HCT116 (cell line): ENCODE measurements at regions not wholly inside any gene's neighbourhood (a gene's known extent, or its start where the extent isn't known, plus 50 kb on each side); places are given as distances from the start of the nearest gene placed in this dataset.

Experiments used
- ATAC-seq: fragments of 200-7000 bp; cut with Tn5 transposase; 2 replicates; pipeline ENCODE4 v1.9.1; 2020; ENCODE audit warnings: mild to moderate bottlenecking, moderate library complexity
- BruUV-seq: library from RNA; stranded (reverse); fragments of 400-500 nt; replicated peaks from 2 replicates; lab custom pipeline; 2021; lab: Mats Ljungman, UMichigan
- CTCF ChIA-PET: fragments of 300-600 bp; sonication (Branson Sonifier 250); formaldehyde crosslinking; loops from one replicate; lab custom pipeline; 2021; ENCODE audit warnings: antibody characterized with exemption; lab: Charles Lee
- POLR2A ChIA-PET: fragments of 300-600, 350-600 bp; sonication (Branson Sonifier 250); formaldehyde crosslinking; loops from one replicate; lab custom pipeline; 2021; ENCODE audit warnings: antibody characterized with exemption; lab: Charles Lee
- RAD21 ChIA-PET, 2 experiments: fragments of 300-600 bp; sonication (Branson Sonifier 250); formaldehyde crosslinking; loops; one replicate each; lab custom pipeline; 2023; ENCODE audit warnings: low total read pairs in 2 of 2; ENCODE audit not compliant: uncharacterized antibody in 2 of 2, unreplicated experiment in 2 of 2, low non-redundant PET in 1 of 2; lab: Charles Lee
- DNase-seq: peaks from one replicate; pipeline ENCODE4 v3.0.0-alpha.2; 2010; ENCODE audit warnings: low read depth, low spot score
- H2AFZ ChIP-seq: fragments of 200-600 bp; shearing (Covaris generic), sonication (generic); 2 replicates; pipeline ENCODE4 v1.6.1; 2017; ENCODE audit warnings: low read depth, mixed run types, mixed read lengths, antibody characterized with exemption, low read length; ENCODE audit not compliant: poor library complexity, severe bottlenecking
- H3K27ac ChIP-seq: 2 replicates; pipeline ENCODE4 v1.5.1; 2012; ENCODE audit warnings: low read depth, low read length
- H3K27me3 ChIP-seq: fragments of 200-600 bp; sonication (generic); 2 replicates; pipeline ENCODE4 v1.6.1; 2016; ENCODE audit warnings: mixed run types, low read length, mixed read lengths; ENCODE audit not compliant: insufficient read depth
- H3K36me3 ChIP-seq, 2 experiments: fragments of 200-500 bp in 1 of 2; fragments of 200-600 bp in 1 of 2; sonication (Bioruptor generic) in 1 of 2; sonication (generic) in 1 of 2; 2 replicates each; pipeline versions ENCODE4 v1.5.1 to v1.6.1; 2014 to 2016; ENCODE audit warnings: low read length in 2 of 2, inconsistent platforms in 1 of 2, mixed read lengths in 1 of 2, mixed run types in 1 of 2; ENCODE audit not compliant: insufficient read depth in 2 of 2, control insufficient read depth in 1 of 2
- H3K4me1 ChIP-seq, 2 experiments: fragments of 200-600 bp in 1 of 2; sonication (generic) in 1 of 2; 2 replicates each; pipeline versions ENCODE4 v1.5.1 to v1.6.1; 2012 to 2017; ENCODE audit warnings: low read length in 2 of 2, inconsistent platforms in 1 of 2, mild to moderate bottlenecking in 1 of 2, mixed read lengths in 1 of 2, mixed run types in 1 of 2, moderate library complexity in 1 of 2; ENCODE audit not compliant: insufficient read depth in 2 of 2, control insufficient read depth in 1 of 2
- H3K4me2 ChIP-seq: fragments of 200-600 bp; sonication (generic); 2 replicates; pipeline ENCODE4 v1.6.1; 2017; ENCODE audit warnings: mixed run types, low read length, mixed read lengths
- H3K4me3 ChIP-seq, 2 experiments: fragments of 200-600 bp in 1 of 2; sonication (generic) in 1 of 2; replicated peaks in 1 of 2; 2 replicates each; pipeline ENCODE4 v1.5.1; 2011 to 2016; ENCODE audit warnings: low read length in 2 of 2, control low read depth in 1 of 2, low read depth in 1 of 2, mild to moderate bottlenecking in 1 of 2, mixed read lengths in 1 of 2, mixed run types in 1 of 2
- H3K79me2 ChIP-seq: fragments of 200-600 bp; sonication (generic); 2 replicates; pipeline ENCODE4 v1.6.1; 2017; ENCODE audit warnings: mild to moderate bottlenecking, mixed run types, low read length, moderate library complexity, mixed read lengths; ENCODE audit not compliant: insufficient read depth
- H3K9ac ChIP-seq: fragments of 200-600 bp; sonication (generic); 2 replicates; pipeline ENCODE4 v1.6.1; 2016; ENCODE audit warnings: low read length, mixed read lengths
- H3K9me2 ChIP-seq: fragments of 200-600 bp; sonication (generic), shearing (Covaris generic); 2 replicates; pipeline ENCODE4 v1.6.1; 2017; ENCODE audit warnings: mixed run types, mild to moderate bottlenecking, moderate library complexity; ENCODE audit not compliant: insufficient read depth
- H3K9me3 ChIP-seq, 2 experiments: fragments of 200-500 bp in 1 of 2; fragments of 200-600 bp in 1 of 2; sonication (Bioruptor generic) in 1 of 2; sonication (generic) in 1 of 2; 2 replicates each; pipeline ENCODE4 v1.6.1; 2014 to 2017; ENCODE audit warnings: low read length in 2 of 2, mixed read lengths in 2 of 2, inconsistent platforms in 1 of 2, low read depth in 1 of 2, mild to moderate bottlenecking in 1 of 2, mixed run types in 1 of 2, moderate library complexity in 1 of 2; ENCODE audit not compliant: control insufficient read depth in 1 of 2, insufficient read depth in 1 of 2
- H4K20me1 ChIP-seq: fragments of 200-600 bp; sonication (generic), shearing (Covaris generic); 2 replicates; pipeline ENCODE4 v1.6.1; 2017; ENCODE audit warnings: mixed run types, mild to moderate bottlenecking, moderate library complexity; ENCODE audit not compliant: insufficient read depth
- CBX3 ChIP-seq: IDR thresholded peaks from 2 replicates; pipeline ENCODE4 v1.6.1; 2012; ENCODE audit warnings: low read depth
- FOSL1 ChIP-seq: IDR thresholded peaks from 2 replicates; pipeline ENCODE4 v1.6.1; 2012; ENCODE audit warnings: low read depth
- POLR2A ChIP-seq: IDR thresholded peaks from 2 replicates; pipeline ENCODE4 v1.7.0; 2011; ENCODE audit warnings: borderline replicate concordance; ENCODE audit not compliant: insufficient read depth, insufficient read length; ENCODE audit errors: extremely low read depth
- POLR2AphosphoS5 ChIP-seq: IDR thresholded peaks from 2 replicates; pipeline ENCODE4 v1.6.1; 2011; ENCODE audit warnings: mild to moderate bottlenecking, low read depth, low read length, moderate library complexity
- RAD21 ChIP-seq: IDR thresholded peaks from 2 replicates; pipeline ENCODE4 v1.6.1; 2012; ENCODE audit warnings: low read depth, mild to moderate bottlenecking
- TCF7L2 ChIP-seq: IDR thresholded peaks from 2 replicates; pipeline ENCODE4 v1.7.0; 2011; ENCODE audit warnings: borderline replicate concordance, inconsistent platforms; ENCODE audit not compliant: insufficient read depth, insufficient read length; ENCODE audit errors: extremely low read depth
- intact Hi-C: fragments of 100-400 bp; cut with micrococcal nuclease; formaldehyde crosslinking; loops from 2 replicates; pipeline ENCODE4 v1.10.0; 2022
- TF ChIP-seq, protein P1 (sequence below): IDR thresholded peaks from 2 replicates; pipeline ENCODE4 v1.6.1; 2012
- TF ChIP-seq, protein P2 (sequence below): IDR thresholded peaks from 2 replicates; pipeline ENCODE4 v1.6.1; 2012; ENCODE audit warnings: low read depth
- TF ChIP-seq, protein P3 (sequence below), 3 experiments: fragments of 200-600 bp in 1 of 3; sonication (generic) in 1 of 3; IDR thresholded peaks in 2 of 3; conservative IDR thresholded peaks in 1 of 3; 2 replicates each; pipeline ENCODE4 v1.5.1; 2012 to 2017; ENCODE audit warnings: low read depth in 2 of 3, low read length in 2 of 3, antibody characterized with exemption in 1 of 3, borderline replicate concordance in 1 of 3, control low read depth in 1 of 3, mild to moderate bottlenecking in 1 of 3, mixed read lengths in 1 of 3, mixed run types in 1 of 3, moderate library complexity in 1 of 3; ENCODE audit not compliant: insufficient read depth in 1 of 3

DNA sequence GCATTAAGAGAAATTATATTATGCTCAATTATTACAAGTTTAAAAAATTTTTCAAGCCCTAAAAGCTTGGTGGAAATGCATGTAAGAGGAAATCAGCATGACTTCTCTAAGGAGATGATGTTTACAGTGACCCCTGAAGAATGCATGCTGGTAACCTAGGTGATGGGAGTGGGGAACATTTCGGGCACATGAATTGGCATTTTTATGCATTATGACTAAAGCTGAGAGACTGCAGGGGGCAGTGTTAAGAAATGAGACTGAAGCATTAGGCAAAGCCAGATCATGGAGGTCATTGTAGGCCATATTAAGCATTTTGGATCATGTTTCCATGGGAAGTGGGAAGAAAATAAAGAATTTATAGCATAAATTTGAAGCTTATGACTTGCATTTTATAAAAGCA lies 421.3 kb downstream of the FAT4 start:
- Histone ChIP-seq H3K27ac (no peak overlapping the region), H3K27me3 (no peaks in the 10 kb centered on the region), H4K20me1 (no peaks in the 10 kb centered on the region), H3K4me1 (peaks cover 11 to 25% of the 10 kb centered on the region in 2 experiments), H3K4me3 (no peak overlapping the region), H3K9me2 (no peaks in the 10 kb centered on the region), H3K4me2 (peak overlapping the region; percentile 50; the same call in 1 of the 2 replicates), H2AFZ (peak overlapping the region; percentile 8), H3K9ac (no peak overlapping the region), H3K36me3 (no peaks in the 10 kb centered on the region), H3K79me2 (no peaks in the 10 kb centered on the region), H3K9me3 (no peaks in the 10 kb centered on the region)
- TF ChIP-seq POLR2AphosphoS5 (no peak), TCF7L2 (no peak), CBX3 (peak; percentile 49; the same call in 1 of the 2 replicates), POLR2A (no peak), RAD21 (peak; percentile 28), FOSL1 (no peak)
- TF ChIP-seq, protein P1, sequence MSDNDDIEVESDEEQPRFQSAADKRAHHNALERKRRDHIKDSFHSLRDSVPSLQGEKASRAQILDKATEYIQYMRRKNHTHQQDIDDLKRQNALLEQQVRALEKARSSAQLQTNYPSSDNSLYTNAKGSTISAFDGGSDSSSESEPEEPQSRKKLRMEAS: no peak
- TF ChIP-seq, protein P2, sequence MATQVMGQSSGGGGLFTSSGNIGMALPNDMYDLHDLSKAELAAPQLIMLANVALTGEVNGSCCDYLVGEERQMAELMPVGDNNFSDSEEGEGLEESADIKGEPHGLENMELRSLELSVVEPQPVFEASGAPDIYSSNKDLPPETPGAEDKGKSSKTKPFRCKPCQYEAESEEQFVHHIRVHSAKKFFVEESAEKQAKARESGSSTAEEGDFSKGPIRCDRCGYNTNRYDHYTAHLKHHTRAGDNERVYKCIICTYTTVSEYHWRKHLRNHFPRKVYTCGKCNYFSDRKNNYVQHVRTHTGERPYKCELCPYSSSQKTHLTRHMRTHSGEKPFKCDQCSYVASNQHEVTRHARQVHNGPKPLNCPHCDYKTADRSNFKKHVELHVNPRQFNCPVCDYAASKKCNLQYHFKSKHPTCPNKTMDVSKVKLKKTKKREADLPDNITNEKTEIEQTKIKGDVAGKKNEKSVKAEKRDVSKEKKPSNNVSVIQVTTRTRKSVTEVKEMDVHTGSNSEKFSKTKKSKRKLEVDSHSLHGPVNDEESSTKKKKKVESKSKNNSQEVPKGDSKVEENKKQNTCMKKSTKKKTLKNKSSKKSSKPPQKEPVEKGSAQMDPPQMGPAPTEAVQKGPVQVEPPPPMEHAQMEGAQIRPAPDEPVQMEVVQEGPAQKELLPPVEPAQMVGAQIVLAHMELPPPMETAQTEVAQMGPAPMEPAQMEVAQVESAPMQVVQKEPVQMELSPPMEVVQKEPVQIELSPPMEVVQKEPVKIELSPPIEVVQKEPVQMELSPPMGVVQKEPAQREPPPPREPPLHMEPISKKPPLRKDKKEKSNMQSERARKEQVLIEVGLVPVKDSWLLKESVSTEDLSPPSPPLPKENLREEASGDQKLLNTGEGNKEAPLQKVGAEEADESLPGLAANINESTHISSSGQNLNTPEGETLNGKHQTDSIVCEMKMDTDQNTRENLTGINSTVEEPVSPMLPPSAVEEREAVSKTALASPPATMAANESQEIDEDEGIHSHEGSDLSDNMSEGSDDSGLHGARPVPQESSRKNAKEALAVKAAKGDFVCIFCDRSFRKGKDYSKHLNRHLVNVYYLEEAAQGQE: no peak
- TF ChIP-seq, protein P3, sequence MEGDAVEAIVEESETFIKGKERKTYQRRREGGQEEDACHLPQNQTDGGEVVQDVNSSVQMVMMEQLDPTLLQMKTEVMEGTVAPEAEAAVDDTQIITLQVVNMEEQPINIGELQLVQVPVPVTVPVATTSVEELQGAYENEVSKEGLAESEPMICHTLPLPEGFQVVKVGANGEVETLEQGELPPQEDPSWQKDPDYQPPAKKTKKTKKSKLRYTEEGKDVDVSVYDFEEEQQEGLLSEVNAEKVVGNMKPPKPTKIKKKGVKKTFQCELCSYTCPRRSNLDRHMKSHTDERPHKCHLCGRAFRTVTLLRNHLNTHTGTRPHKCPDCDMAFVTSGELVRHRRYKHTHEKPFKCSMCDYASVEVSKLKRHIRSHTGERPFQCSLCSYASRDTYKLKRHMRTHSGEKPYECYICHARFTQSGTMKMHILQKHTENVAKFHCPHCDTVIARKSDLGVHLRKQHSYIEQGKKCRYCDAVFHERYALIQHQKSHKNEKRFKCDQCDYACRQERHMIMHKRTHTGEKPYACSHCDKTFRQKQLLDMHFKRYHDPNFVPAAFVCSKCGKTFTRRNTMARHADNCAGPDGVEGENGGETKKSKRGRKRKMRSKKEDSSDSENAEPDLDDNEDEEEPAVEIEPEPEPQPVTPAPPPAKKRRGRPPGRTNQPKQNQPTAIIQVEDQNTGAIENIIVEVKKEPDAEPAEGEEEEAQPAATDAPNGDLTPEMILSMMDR (IDR thresholded peaks at IDR 0.05 in 2 of 3, conservative IDR thresholded peaks at IDR 0.05 in 1 of 3; ENCODE audit: borderline replicate concordance in 1 of 3, insufficient read depth in 1 of 3, low read depth in 2 of 3, low read length in 2 of 3): peak in 2 of 3 experiments; percentile 40 to 44; a peak in 3 of 6 replicates
- ATAC-seq: peak; percentile 60; the same call in 1 of the 2 replicates
- ChIA-PET RAD21 (no interaction called here), CTCF (interaction anchor here (1.4 to 2.1 kb wide), 2 partner anchors 15 to 422 kb away, joined by 5 to 9 read pairs; partner anchors contain the start of gene FAT4), POLR2A (no interaction called here)
- intact Hi-C loops: no loop called here
- no peak for DNase-seq
- no TSS peak for BruUV-seq
